GM23338 (cell line): ENCODE measurements at regions not wholly inside any gene's neighbourhood (a gene's known extent, or its start where the extent isn't known, plus 50 kb on each side); places are given as distances from the start of the nearest gene placed in this dataset.

Source experiments
- CREB1 ChIP-seq: fragments of 250-450 bp; sonication (Bioruptor Pico); IDR thresholded peaks from 2 replicates; pipeline ENCODE4 v1.5.0; 2020; ENCODE audit warnings: low read depth, mild to moderate bottlenecking, moderate library complexity
- EZH2 ChIP-seq: fragments of 200-600 bp; sonication (generic); IDR thresholded peaks from one replicate; pipeline ENCODE4 v1.8.0; 2017; ENCODE audit warnings: antibody characterized with exemption, mild to moderate bottlenecking, low read depth; ENCODE audit not compliant: unreplicated experiment
- EZH2phosphoT487 ChIP-seq: fragments of 200-600 bp; sonication (generic); IDR thresholded peaks from one replicate; pipeline ENCODE4 v1.8.1; 2018; ENCODE audit warnings: antibody characterized with exemption; ENCODE audit not compliant: unreplicated experiment
- JUNB ChIP-seq: IDR thresholded peaks from one replicate; pipeline ENCODE4 v1.6.1; 2016; ENCODE audit warnings: antibody characterized with exemption; ENCODE audit not compliant: unreplicated experiment
- POLR2AphosphoS5 ChIP-seq: IDR thresholded peaks from 2 replicates; pipeline ENCODE4 v1.6.1; 2016; ENCODE audit warnings: antibody characterized with exemption, low read depth
- STAT1 ChIP-seq: IDR thresholded peaks from one replicate; pipeline ENCODE4 v1.6.1; 2016; ENCODE audit warnings: antibody characterized with exemption; ENCODE audit not compliant: unreplicated experiment
- ZNF114 ChIP-seq: fragments of 250-450 bp; sonication (Bioruptor Pico); IDR thresholded peaks from 2 replicates; pipeline ENCODE4 v1.5.0; 2020; ENCODE audit warnings: mild to moderate bottlenecking, moderate library complexity
- ZNF331 ChIP-seq: fragments of 250-450 bp; sonication (Bioruptor Pico); IDR thresholded peaks from 2 replicates; pipeline ENCODE4 v1.5.0; 2020; ENCODE audit warnings: low read depth, mild to moderate bottlenecking, moderate library complexity
- TF ChIP-seq, protein P1 (sequence below), 2 experiments: fragments of 200-600 bp in 1 of 2; sonication (generic) in 1 of 2; conservative IDR thresholded peaks; 2 replicates each; pipeline versions ENCODE4 v1.5.1 to v1.6.1; 2016 to 2017; ENCODE audit warnings: antibody characterized with exemption in 2 of 2, low read depth in 2 of 2, mild to moderate bottlenecking in 2 of 2, moderate library complexity in 1 of 2
- TF ChIP-seq, protein P2 (sequence below): IDR thresholded peaks from one replicate; pipeline ENCODE4 v1.6.1; 2018; ENCODE audit warnings: antibody characterized with exemption; ENCODE audit not compliant: unreplicated experiment
- TF ChIP-seq, protein P3 (sequence below): IDR thresholded peaks from 2 replicates; pipeline ENCODE4 v1.6.1; 2016; ENCODE audit warnings: antibody characterized with exemption

DNA sequence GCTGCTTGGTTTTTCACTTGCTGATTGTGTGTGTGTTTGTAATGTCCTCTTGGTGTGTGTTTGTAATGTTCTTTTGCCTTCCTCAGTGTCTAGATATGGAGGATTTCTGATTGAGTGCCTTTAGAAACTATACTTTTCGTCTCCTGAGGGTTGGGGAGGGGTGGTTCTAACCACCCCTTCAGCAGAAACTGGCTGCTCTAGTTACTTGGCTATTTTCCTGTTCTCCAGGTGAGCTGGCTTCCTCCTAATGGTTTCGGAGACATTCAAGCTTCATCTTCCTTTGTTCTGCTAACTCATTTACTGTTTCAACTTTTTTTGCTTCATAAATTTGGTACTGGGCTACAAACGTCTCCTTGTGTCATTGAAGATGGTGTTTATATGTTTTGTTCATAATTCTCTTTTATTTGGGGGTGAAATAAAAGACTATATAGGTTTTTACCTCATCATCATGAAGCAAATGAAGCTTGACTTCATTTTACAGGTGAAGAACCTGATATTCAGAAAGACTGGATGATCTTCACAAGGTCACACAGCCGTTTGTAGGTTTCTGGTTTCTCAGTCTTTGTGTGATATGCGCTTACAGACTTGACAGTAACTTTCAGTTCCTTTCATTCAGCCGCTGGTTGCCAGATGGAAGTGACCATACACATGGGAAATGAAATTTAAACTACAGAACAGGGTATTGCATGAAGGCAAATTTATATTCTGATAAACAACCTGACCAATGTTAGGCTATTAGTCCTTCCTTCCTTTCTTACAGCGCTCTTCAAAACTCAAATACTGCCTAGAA lies 238.5 kb downstream of the GALR1 start:
- TF ChIP-seq, protein P1, sequence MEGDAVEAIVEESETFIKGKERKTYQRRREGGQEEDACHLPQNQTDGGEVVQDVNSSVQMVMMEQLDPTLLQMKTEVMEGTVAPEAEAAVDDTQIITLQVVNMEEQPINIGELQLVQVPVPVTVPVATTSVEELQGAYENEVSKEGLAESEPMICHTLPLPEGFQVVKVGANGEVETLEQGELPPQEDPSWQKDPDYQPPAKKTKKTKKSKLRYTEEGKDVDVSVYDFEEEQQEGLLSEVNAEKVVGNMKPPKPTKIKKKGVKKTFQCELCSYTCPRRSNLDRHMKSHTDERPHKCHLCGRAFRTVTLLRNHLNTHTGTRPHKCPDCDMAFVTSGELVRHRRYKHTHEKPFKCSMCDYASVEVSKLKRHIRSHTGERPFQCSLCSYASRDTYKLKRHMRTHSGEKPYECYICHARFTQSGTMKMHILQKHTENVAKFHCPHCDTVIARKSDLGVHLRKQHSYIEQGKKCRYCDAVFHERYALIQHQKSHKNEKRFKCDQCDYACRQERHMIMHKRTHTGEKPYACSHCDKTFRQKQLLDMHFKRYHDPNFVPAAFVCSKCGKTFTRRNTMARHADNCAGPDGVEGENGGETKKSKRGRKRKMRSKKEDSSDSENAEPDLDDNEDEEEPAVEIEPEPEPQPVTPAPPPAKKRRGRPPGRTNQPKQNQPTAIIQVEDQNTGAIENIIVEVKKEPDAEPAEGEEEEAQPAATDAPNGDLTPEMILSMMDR (conservative IDR thresholded peaks at IDR 0.05; ENCODE audit: low read depth in 2 of 2): no peak
- TF ChIP-seq EZH2 (no peak), POLR2AphosphoS5 (no peak), EZH2phosphoT487 (no peak), CREB1 (CRISPR knock-in tag) (no peak), JUNB (no peak), ZNF114 (CRISPR knock-in tag) (no peak), ZNF331 (no peak), STAT1 (no peak)
- TF ChIP-seq, protein P2, sequence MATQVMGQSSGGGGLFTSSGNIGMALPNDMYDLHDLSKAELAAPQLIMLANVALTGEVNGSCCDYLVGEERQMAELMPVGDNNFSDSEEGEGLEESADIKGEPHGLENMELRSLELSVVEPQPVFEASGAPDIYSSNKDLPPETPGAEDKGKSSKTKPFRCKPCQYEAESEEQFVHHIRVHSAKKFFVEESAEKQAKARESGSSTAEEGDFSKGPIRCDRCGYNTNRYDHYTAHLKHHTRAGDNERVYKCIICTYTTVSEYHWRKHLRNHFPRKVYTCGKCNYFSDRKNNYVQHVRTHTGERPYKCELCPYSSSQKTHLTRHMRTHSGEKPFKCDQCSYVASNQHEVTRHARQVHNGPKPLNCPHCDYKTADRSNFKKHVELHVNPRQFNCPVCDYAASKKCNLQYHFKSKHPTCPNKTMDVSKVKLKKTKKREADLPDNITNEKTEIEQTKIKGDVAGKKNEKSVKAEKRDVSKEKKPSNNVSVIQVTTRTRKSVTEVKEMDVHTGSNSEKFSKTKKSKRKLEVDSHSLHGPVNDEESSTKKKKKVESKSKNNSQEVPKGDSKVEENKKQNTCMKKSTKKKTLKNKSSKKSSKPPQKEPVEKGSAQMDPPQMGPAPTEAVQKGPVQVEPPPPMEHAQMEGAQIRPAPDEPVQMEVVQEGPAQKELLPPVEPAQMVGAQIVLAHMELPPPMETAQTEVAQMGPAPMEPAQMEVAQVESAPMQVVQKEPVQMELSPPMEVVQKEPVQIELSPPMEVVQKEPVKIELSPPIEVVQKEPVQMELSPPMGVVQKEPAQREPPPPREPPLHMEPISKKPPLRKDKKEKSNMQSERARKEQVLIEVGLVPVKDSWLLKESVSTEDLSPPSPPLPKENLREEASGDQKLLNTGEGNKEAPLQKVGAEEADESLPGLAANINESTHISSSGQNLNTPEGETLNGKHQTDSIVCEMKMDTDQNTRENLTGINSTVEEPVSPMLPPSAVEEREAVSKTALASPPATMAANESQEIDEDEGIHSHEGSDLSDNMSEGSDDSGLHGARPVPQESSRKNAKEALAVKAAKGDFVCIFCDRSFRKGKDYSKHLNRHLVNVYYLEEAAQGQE: no peak
- TF ChIP-seq, protein P3, sequence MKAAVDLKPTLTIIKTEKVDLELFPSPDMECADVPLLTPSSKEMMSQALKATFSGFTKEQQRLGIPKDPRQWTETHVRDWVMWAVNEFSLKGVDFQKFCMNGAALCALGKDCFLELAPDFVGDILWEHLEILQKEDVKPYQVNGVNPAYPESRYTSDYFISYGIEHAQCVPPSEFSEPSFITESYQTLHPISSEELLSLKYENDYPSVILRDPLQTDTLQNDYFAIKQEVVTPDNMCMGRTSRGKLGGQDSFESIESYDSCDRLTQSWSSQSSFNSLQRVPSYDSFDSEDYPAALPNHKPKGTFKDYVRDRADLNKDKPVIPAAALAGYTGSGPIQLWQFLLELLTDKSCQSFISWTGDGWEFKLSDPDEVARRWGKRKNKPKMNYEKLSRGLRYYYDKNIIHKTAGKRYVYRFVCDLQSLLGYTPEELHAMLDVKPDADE: no peak
